Skeletal muscle satellite cell (primary cell): ENCODE measurements at regions not wholly inside any gene's neighbourhood (a gene's known extent, or its start where the extent isn't known, plus 50 kb on each side); places are given as distances from the start of the nearest gene placed in this dataset.

Experiments
- H3K27me3 ChIP-seq: 2 replicates; pipeline ENCODE4 v1.7.0; 2013; ENCODE audit warnings: low read length; ENCODE audit not compliant: control insufficient read depth, insufficient read depth
- H3K36me3 ChIP-seq: 2 replicates; pipeline ENCODE4 v1.7.0; 2013; ENCODE audit warnings: mild to moderate bottlenecking, control low read depth, low read length; ENCODE audit not compliant: insufficient read depth
- H3K4me1 ChIP-seq: 2 replicates; pipeline ENCODE4 v1.7.0; 2013; ENCODE audit warnings: low read length; ENCODE audit not compliant: control insufficient read depth, insufficient read depth
- H3K4me2 ChIP-seq: 2 replicates; pipeline ENCODE4 v1.7.0; 2013; ENCODE audit warnings: mild to moderate bottlenecking, low read length
- H3K4me3 ChIP-seq: 2 replicates; pipeline ENCODE4 v1.7.0; 2013; ENCODE audit warnings: low read length
- H3K9ac ChIP-seq: 2 replicates; pipeline ENCODE4 v1.7.0; 2013; ENCODE audit warnings: mild to moderate bottlenecking, low read depth, low read length, moderate library complexity
- H3K9me3 ChIP-seq: replicated peaks from 2 replicates; pipeline ENCODE4 v1.7.0; 2013; ENCODE audit warnings: mild to moderate bottlenecking, control low read depth, low read length

- Histone ChIP-seq H3K9me3 (no peaks in the 10 kb centered on the region), H3K4me2 (no peak overlapping the region), H3K27me3 (no peaks in the 10 kb centered on the region), H3K36me3 (no peaks in the 10 kb centered on the region), H3K4me1 (no peaks in the 10 kb centered on the region), H3K9ac (no peak overlapping the region), H3K4me3 (no peak overlapping the region)
Observed at GRCh38 chr9:78848061-78848460, 551.1 kb downstream of the PSAT1 start.

GRCh38 chr9:78856144-78856543 is 559.2 kb downstream of the PSAT1 start:
- Histone ChIP-seq H3K4me3 (no peak overlapping the region), H3K36me3 (no peaks in the 10 kb centered on the region), H3K9me3 (no peaks in the 10 kb centered on the region), H3K4me2 (no peak overlapping the region), H3K9ac (no peak overlapping the region), H3K4me1 (peaks cover 4% of the 10 kb centered on the region), H3K27me3 (no peaks in the 10 kb centered on the region)

GRCh38 chr9:78856781-78857180 is 559.9 kb downstream of the PSAT1 start:
- Histone ChIP-seq H3K4me3 (no peak overlapping the region), H3K4me2 (no peak overlapping the region), H3K27me3 (no peaks in the 10 kb centered on the region), H3K9me3 (no peaks in the 10 kb centered on the region), H3K9ac (no peak overlapping the region), H3K4me1 (peaks cover 4% of the 10 kb centered on the region), H3K36me3 (no peaks in the 10 kb centered on the region)

- Histone ChIP-seq H3K4me3 (no peak overlapping the region), H3K27me3 (no peaks in the 10 kb centered on the region), H3K9ac (no peak overlapping the region), H3K36me3 (no peaks in the 10 kb centered on the region), H3K4me1 (peaks cover 4% of the 10 kb centered on the region), H3K4me2 (no peak overlapping the region), H3K9me3 (no peaks in the 10 kb centered on the region)
Observed at GRCh38 chr9:78857373-78858225, 560.7 kb downstream of the PSAT1 start.

GRCh38 chr9:78858266-78858665 is 561.3 kb downstream of the PSAT1 start:
- H3K4me3 ChIP-seq, result no peak overlapping the region
- no peaks in the 10 kb centered on the region for H3K36me3 ChIP-seq
- H3K4me1 ChIP-seq, result peaks cover 4% of the 10 kb centered on the region
- no peaks in the 10 kb centered on the region for H3K9me3 ChIP-seq
- no peaks in the 10 kb centered on the region for H3K27me3 ChIP-seq
- H3K9ac ChIP-seq, result no peak overlapping the region
- H3K4me2 ChIP-seq, result no peak overlapping the region

GRCh38 chr9:78860801-78861475 is 564.0 kb downstream of the PSAT1 start:
- Histone ChIP-seq H3K4me2 (no peak overlapping the region), H3K36me3 (no peaks in the 10 kb centered on the region), H3K9ac (no peak overlapping the region), H3K4me3 (no peak overlapping the region), H3K27me3 (no peaks in the 10 kb centered on the region), H3K4me1 (peaks cover 11% of the 10 kb centered on the region), H3K9me3 (no peaks in the 10 kb centered on the region)

GRCh38 chr9:78863531-78863930 is 566.6 kb downstream of the PSAT1 start:
- peaks cover 25% of the 10 kb centered on the region for H3K4me1 ChIP-seq
- H3K4me3 ChIP-seq, result no peak overlapping the region
- no peaks in the 10 kb centered on the region for H3K36me3 ChIP-seq
- no peak overlapping the region for H3K4me2 ChIP-seq
- no peak overlapping the region for H3K9ac ChIP-seq
- no peaks in the 10 kb centered on the region for H3K27me3 ChIP-seq
- H3K9me3 ChIP-seq, result no peaks in the 10 kb centered on the region

- H3K9ac ChIP-seq, result peak overlapping the region; percentile 56
- H3K4me2 ChIP-seq, result no peak overlapping the region
- H3K4me1 ChIP-seq, result peaks cover 24% of the 10 kb centered on the region
- H3K9me3 ChIP-seq, result no peaks in the 10 kb centered on the region
- no peak overlapping the region for H3K4me3 ChIP-seq
- no peaks in the 10 kb centered on the region for H3K36me3 ChIP-seq
- no peaks in the 10 kb centered on the region for H3K27me3 ChIP-seq
Observed at GRCh38 chr9:78865737-78866136, 568.8 kb downstream of the PSAT1 start.

GRCh38 chr9:78866207-78867132 is 569.5 kb downstream of the PSAT1 start:
- H3K4me2 ChIP-seq, result peak overlapping the region; percentile 48
- peak overlapping the region; percentile 56 for H3K9ac ChIP-seq
- peaks cover 28% of the 10 kb centered on the region for H3K4me1 ChIP-seq
- no peaks in the 10 kb centered on the region for H3K27me3 ChIP-seq
- no peaks in the 10 kb centered on the region for H3K9me3 ChIP-seq
- H3K4me3 ChIP-seq, result no peak overlapping the region
- H3K36me3 ChIP-seq, result no peaks in the 10 kb centered on the region

- Histone ChIP-seq H3K4me3 (no peak overlapping the region), H3K9me3 (no peaks in the 10 kb centered on the region), H3K9ac (no peak overlapping the region), H3K27me3 (no peaks in the 10 kb centered on the region), H3K36me3 (no peaks in the 10 kb centered on the region), H3K4me1 (peaks cover 31% of the 10 kb centered on the region), H3K4me2 (peak overlapping the region; percentile 4)
Observed at GRCh38 chr9:78871086-78871451, 574.1 kb downstream of the PSAT1 start.
